GM21447 (cell line): ENCODE measurements at regions not wholly inside any gene's neighbourhood (a gene's known extent, or its start where the extent isn't known, plus 50 kb on each side); places are given as distances from the start of the nearest gene placed in this dataset.
"Not testable (repeated sequence)": the region's sequence is repeated elsewhere in the genome, so short reads cannot be mapped to it uniquely, and the experiment has no call there.

ENCODE experiments used
- ATAC-seq: cut with Tn5 transposase; IDR thresholded peaks from one replicate; pipeline ENCODE4 v1.9.1; 2021; ENCODE audit not compliant: unreplicated experiment

DNA sequence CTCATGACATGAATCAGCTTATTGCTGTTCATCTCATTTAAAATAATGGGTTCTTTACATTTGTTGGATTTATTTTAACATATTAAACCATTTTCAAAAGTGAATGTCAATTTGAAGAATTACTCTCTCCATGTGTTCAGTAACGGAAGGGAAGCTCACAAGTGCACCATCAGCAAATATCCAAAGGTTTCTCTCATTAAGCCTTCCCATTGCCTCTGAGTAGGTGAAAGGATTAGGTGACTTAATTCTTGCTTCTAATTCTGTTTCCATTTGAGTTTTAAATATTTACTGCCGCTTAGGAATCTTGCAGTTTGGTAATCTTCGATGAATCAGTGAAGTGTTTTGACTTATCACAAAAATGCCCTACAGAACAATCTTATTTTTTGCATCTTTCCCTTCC lies 145.1 kb upstream of the NYAP2 start:
- no peak for ATAC-seq

- ATAC-seq: no peak
Measured at GRCh38 chr2:225244933-225245332, 154.6 kb upstream of the NYAP2 start.

GRCh38 chr2:225236769-225237323 lies 162.7 kb upstream of the NYAP2 start:
- ATAC-seq: no peak

- no peak for ATAC-seq
Measured at GRCh38 chr2:225233234-225233633, 166.3 kb upstream of the NYAP2 start.

GRCh38 chr2:225231900-225232299 lies 167.6 kb upstream of the NYAP2 start:
- ATAC-seq: no peak

DNA sequence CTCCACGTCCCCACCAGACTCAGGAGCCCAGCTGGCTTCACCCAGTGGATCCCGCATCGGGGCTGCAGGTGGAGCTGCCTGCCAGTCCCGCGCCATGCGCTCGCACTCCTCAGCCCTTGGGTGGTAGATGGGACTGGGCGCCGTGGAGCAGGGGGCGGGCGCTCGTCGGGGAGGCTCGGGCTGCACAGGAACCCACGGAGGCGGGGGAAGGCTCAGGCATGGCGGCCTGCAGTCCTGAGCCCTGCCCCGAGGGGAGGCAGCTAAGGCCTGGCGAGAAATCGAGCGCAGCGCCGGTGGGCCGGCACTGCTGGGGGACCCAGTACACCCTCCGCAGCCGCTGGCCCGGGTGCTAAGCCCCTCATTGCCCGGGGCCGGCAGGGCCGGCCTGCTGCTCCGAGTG lies 170.2 kb upstream of the NYAP2 start:
- ATAC-seq: not testable (repeated sequence)

DNA sequence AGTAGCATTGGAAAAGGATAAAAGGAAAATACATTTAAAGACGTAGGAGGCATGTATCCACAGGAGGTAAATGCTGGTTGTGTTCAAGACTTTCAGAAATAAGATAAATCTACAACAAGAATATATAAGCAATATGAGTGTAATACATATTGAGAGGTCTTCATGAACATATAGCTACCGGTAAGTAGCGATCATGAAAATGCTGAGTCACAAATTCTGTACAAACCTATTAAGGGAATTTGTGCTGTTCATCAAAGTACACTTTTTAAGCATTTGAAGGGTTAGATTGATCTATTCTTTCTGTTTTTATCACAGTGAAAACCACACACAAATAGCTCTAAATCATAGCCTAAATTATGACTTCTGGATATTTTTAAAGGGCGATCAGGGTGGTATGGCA lies 173.1 kb upstream of the NYAP2 start:
- ATAC-seq: no peak

GRCh38 chr2:225223301-225223700 lies 176.2 kb upstream of the NYAP2 start:
- no peak for ATAC-seq

GRCh38 chr2:225207471-225207870 lies 165.2 kb upstream of the DOCK10 start:
- no peak for ATAC-seq

DNA sequence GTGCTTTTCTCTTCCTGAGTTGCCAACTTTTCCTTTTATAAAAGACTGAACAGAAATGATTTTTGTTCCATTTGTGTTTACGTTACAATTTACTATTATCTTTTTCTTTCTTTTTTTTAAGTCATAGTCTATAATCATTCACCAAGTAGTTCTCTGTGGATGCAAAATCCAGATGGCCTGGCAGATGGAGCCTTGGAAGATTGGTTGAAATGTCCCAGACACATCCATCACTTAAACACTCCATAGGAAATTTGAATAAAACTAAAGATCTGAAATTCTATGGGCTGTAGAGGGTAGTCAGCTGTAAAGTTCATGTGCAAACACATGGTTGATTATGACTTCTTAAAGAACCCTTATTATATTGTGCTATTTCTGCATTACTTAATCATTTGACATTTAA lies 164.8 kb upstream of the DOCK10 start:
- no peak for ATAC-seq

- no peak for ATAC-seq
Measured at GRCh38 chr2:225196579-225196978, 154.3 kb upstream of the DOCK10 start.

GRCh38 chr2:225192869-225193268 lies 150.6 kb upstream of the DOCK10 start:
- no peak for ATAC-seq

DNA sequence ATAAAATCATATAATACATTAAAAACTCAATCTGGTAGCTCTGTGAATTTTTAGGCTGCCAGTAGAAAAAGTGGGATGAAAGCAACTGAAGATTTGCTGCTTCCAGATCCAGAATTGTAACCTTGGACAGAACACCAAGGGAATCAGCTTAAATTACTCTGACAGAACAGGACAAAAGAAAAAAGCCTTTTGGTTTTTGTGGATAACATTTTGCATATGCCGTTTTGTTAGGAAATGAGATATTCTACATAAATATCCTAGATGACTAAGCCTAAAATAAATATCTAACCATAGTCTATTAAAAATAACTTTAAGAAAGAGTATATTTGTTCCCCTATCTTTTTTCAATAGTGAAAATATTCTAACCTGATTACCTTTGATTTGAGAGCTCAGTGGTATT lies 148.7 kb upstream of the DOCK10 start:
- ATAC-seq: no peak

DNA sequence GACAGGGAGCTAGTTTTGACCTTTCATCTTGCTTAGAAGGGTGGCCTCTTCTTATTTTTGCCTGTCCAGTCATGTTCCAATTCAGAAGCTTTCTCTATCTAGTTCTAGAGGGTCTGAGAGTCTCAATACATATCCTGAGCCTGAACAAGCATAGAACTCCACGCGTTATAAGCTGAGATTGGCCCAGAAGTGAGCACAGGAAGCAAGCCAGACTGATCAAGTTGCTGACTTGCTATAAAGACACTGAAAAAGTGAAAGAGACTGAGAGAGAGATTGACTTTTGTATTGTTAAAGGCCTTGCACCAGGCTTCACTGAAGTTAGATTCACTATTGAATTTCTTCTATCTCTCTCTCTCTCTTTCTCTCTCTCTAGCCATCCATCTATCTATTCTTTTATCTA lies 142.7 kb upstream of the DOCK10 start:
- ATAC-seq: no peak

DNA sequence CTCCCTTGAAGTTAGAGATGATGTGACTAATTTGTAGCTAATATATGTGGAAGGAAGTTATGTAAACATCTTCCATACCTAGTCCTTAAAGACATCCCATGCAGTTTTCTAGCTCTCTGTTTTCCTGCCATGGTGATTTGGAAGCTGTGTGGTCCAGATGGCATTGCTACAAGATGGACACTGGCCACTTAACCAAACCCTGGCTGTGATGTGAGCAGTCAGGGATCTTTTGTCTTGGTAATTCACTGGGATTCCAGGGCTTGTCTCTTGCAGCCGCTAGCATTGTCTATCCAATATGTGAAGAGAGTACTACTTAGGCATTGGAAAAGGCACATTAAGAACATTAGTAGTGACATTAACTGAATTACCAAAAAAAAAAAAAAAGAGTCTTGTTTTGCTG lies 139.9 kb upstream of the DOCK10 start:
- ATAC-seq: no peak

- no peak for ATAC-seq
Measured at GRCh38 chr2:225177098-225177497, 134.8 kb upstream of the DOCK10 start.

GRCh38 chr2:225173909-225174308 lies 131.6 kb upstream of the DOCK10 start:
- ATAC-seq: no peak

- no peak for ATAC-seq
Measured at GRCh38 chr2:225171350-225171749, 129.1 kb upstream of the DOCK10 start.

GRCh38 chr2:225170162-225170561 lies 127.9 kb upstream of the DOCK10 start:
- no peak for ATAC-seq

DNA sequence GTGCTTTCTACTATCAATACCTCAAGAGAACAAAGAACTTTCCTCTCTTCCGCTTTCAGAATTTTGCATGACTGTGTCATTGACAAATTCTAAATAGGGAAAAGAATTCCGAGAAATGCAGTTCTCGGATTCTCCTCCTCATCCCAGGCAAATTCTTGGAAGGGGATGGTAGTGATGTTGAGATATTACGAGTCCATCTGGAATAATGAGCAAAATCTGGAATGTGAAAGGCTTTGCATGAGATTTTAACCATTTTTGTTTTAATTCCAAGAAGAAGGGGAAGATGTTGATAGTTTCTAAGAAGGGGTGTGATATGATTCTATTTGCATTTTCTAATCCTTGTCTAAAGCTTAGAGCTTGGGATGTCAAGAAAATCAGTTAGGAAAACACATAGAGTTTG lies 127.1 kb upstream of the DOCK10 start:
- ATAC-seq: no peak

DNA sequence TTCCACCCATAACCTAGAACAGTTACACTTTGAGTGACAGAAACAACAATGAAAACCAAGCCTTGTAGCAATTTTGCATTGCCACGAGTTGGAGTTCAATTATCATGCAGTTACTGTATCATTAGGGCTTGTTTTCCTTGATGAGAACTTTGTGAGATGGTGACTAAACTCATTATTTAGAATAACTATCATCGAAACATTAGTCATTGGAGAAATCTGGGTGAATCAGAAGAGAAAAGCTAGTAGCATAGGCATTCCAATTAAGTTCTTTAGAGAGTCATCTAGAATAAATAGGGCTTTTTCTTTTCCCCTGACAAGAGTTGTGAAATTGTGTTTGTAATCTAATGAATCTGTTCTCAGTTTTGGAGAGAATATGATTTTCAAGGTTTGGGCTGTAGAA lies 122.8 kb upstream of the DOCK10 start:
- ATAC-seq: no peak

DNA sequence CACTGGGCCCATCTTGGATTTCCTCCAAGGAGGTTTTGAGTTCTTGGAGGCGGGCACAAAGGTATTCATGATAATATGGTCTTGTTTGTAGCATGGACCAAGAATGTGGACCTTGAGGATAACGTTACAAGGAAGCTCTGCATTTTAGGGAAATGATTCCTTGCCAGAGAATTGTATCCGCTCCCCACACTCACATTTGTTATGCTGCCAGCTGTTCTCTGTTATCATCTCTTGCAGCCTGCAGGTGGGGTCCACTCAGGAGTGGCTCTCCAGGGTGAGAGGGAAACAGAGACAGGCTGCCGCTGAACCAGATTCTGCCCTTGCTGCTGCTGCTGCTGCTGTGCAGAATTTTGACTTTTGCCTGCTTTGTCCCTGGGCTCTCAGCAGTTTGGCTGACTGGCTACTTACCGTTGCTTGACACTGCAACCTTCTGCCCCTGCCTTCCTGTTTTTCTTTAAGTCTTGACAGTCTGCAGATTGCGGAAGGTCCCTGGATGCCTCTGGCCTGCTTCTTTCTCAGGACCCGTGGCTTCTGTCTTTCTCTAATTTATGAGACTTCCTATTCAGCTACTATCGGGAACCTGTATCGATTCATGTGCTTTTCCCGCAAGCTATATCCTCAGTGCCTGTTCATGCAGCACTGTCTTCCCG lies 122.3 kb upstream of the DOCK10 start:
- ATAC-seq: no peak

- no peak for ATAC-seq
Measured at GRCh38 chr2:225158360-225158759, 116.1 kb upstream of the DOCK10 start.
